HG02884 (cell line): ENCODE measurements at regions not wholly inside any gene's neighbourhood (a gene's known extent, or its start where the extent isn't known, plus 50 kb on each side); places are given as distances from the start of the nearest gene placed in this dataset.
"Not testable (repeated sequence)": the region's sequence is repeated elsewhere in the genome, so short reads cannot be mapped to it uniquely, and the experiment has no call there.

ENCODE experiments used
- ATAC-seq: cut with Tn5 transposase; IDR thresholded peaks from one replicate; pipeline ENCODE4 v1.9.1; 2021; ENCODE audit warnings: mild to moderate bottlenecking, moderate library complexity; ENCODE audit not compliant: unreplicated experiment

GRCh38 chr6:57708061-57708460, 390.6 kb downstream of the PRIM2 start:
- not testable (repeated sequence) for ATAC-seq

GRCh38 chr6:57722546-57722945, 405.1 kb downstream of the PRIM2 start:
- ATAC-seq, result not testable (repeated sequence)

GRCh38 chr6:57723815-57724401, 406.5 kb downstream of the PRIM2 start:
- not testable (repeated sequence) for ATAC-seq

- ATAC-seq, result not testable (repeated sequence)
Measured at GRCh38 chr6:57729407-57729806, 412.0 kb downstream of the PRIM2 start.

GRCh38 chr6:57730726-57731125, 413.3 kb downstream of the PRIM2 start:
- ATAC-seq, result not testable (repeated sequence)

- ATAC-seq, result not testable (repeated sequence)
Measured at GRCh38 chr6:57747716-57748115, 430.3 kb downstream of the PRIM2 start.

- not testable (repeated sequence) for ATAC-seq
Measured at GRCh38 chr6:57759850-57760249, 442.4 kb downstream of the PRIM2 start.

GRCh38 chr6:57792720-57793397, 475.4 kb downstream of the PRIM2 start:
- ATAC-seq, result not testable (repeated sequence)

GRCh38 chr6:57793398-57793762, 475.9 kb downstream of the PRIM2 start:
- ATAC-seq, result not testable (repeated sequence)

- not testable (repeated sequence) for ATAC-seq
Measured at GRCh38 chr6:57799703-57800479, 482.5 kb downstream of the PRIM2 start.

GRCh38 chr6:57808581-57808980, 491.2 kb downstream of the PRIM2 start:
- ATAC-seq, result not testable (repeated sequence)

GRCh38 chr6:57809454-57809853, 492.0 kb downstream of the PRIM2 start:
- not testable (repeated sequence) for ATAC-seq

GRCh38 chr6:57813271-57814075, 496.0 kb downstream of the PRIM2 start:
- not testable (repeated sequence) for ATAC-seq

- not testable (repeated sequence) for ATAC-seq
Measured at GRCh38 chr6:57815826-57816225, 498.4 kb downstream of the PRIM2 start.

GRCh38 chr6:57821325-57821724, 503.9 kb downstream of the PRIM2 start:
- ATAC-seq, result not testable (repeated sequence)

- ATAC-seq, result not testable (repeated sequence)
Measured at GRCh38 chr6:57822448-57822847, 505.0 kb downstream of the PRIM2 start.

GRCh38 chr6:57822896-57823358, 505.5 kb downstream of the PRIM2 start:
- no peak for ATAC-seq

GRCh38 chr6:57837622-57838209, 520.3 kb downstream of the PRIM2 start:
- not testable (repeated sequence) for ATAC-seq

- ATAC-seq, result not testable (repeated sequence)
Measured at GRCh38 chr6:57841551-57841950, 524.1 kb downstream of the PRIM2 start.

- ATAC-seq, result not testable (repeated sequence)
Measured at GRCh38 chr6:57853745-57854407, 536.4 kb downstream of the PRIM2 start.
